GM23338 (cell line): ENCODE measurements at regions not wholly inside any gene's neighbourhood (a gene's known extent, or its start where the extent isn't known, plus 50 kb on each side); places are given as distances from the start of the nearest gene placed in this dataset.

Source experiments
- ATAC-seq: fragments of 200-7000 bp; cut with Tn5 transposase; 3 replicates; pipeline ENCODE4 v1.9.1; 2020
- DNase-seq: peaks from one replicate; pipeline ENCODE4 v3.0.0-alpha.2; 2015; ENCODE audit warnings: low spot score
- H2AFZ ChIP-seq: fragments of 200-600 bp; sonication (generic); 2 replicates; pipeline ENCODE4 v1.8.0; 2016; ENCODE audit warnings: antibody characterized with exemption, mild to moderate bottlenecking, moderate library complexity
- H3F3A ChIP-seq: fragments of 200-600 bp; sonication (generic); replicated peaks from 2 replicates; pipeline ENCODE4 v1.8.0; 2017; ENCODE audit warnings: antibody characterized with exemption, mixed run types, low read depth
- H3K27ac ChIP-seq: fragments of 200-600 bp; sonication (generic); 2 replicates; pipeline ENCODE4 v1.6.1; 2016; ENCODE audit warnings: low read depth
- H3K27me3 ChIP-seq: fragments of 200-600 bp; sonication (generic); 2 replicates; pipeline ENCODE4 v1.8.0; 2016; ENCODE audit warnings: mild to moderate bottlenecking, mixed run types, moderate library complexity; ENCODE audit not compliant: insufficient read depth
- H3K36me3 ChIP-seq: fragments of 200-600 bp; sonication (generic); 2 replicates; pipeline ENCODE4 v1.8.0; 2016; ENCODE audit warnings: mild to moderate bottlenecking; ENCODE audit not compliant: insufficient read depth
- H3K4me1 ChIP-seq: fragments of 200-600 bp; sonication (generic); 2 replicates; pipeline ENCODE4 v1.8.0; 2016; ENCODE audit warnings: mild to moderate bottlenecking, moderate library complexity; ENCODE audit not compliant: insufficient read depth
- H3K4me2 ChIP-seq: fragments of 200-600 bp; sonication (generic); 2 replicates; pipeline ENCODE4 v1.7.1; 2017; ENCODE audit warnings: mixed run types
- H3K4me3 ChIP-seq: fragments of 200-600 bp; sonication (generic); 2 replicates; pipeline ENCODE4 v1.6.1; 2016; ENCODE audit warnings: mixed run types
- H3K79me2 ChIP-seq: fragments of 200-600 bp; sonication (generic); replicated peaks from 2 replicates; pipeline ENCODE4 v1.8.0; 2017; ENCODE audit warnings: mild to moderate bottlenecking; ENCODE audit not compliant: insufficient read depth
- H3K9me2 ChIP-seq: fragments of 200-600 bp; sonication (generic); 2 replicates; pipeline ENCODE4 v1.8.0; 2017; ENCODE audit not compliant: insufficient read depth
- H4K20me1 ChIP-seq: fragments of 200-600 bp; sonication (generic); replicated peaks from 2 replicates; pipeline ENCODE4 v1.8.0; 2017; ENCODE audit warnings: mild to moderate bottlenecking; ENCODE audit not compliant: insufficient read depth
- H3K27ac Mint-ChIP-seq: 2 replicates; pipeline ENCODE4 v1.8.0; 2020; ENCODE audit warnings: inconsistent platforms, mild to moderate bottlenecking, moderate library complexity, mixed read lengths
- H3K27me3 Mint-ChIP-seq: 3 replicates; pipeline ENCODE4 v1.8.0; 2022; ENCODE audit warnings: low read depth, mild to moderate bottlenecking, moderate library complexity, mixed read lengths, inconsistent platforms; ENCODE audit not compliant: insufficient read depth, poor library complexity
- H3K36me3 Mint-ChIP-seq: 3 replicates; pipeline ENCODE4 v1.8.0; 2021; ENCODE audit warnings: low read depth, mild to moderate bottlenecking, inconsistent platforms, moderate library complexity, mixed read lengths
- H3K4me1 Mint-ChIP-seq: 3 replicates; pipeline ENCODE4 v1.8.0; 2020; ENCODE audit warnings: mild to moderate bottlenecking, inconsistent platforms, mixed read lengths
- H3K4me3 Mint-ChIP-seq: 3 replicates; pipeline ENCODE4 v1.8.0; 2021; ENCODE audit warnings: moderate library complexity, mild to moderate bottlenecking, inconsistent platforms, mixed read lengths
- H3K9me3 Mint-ChIP-seq: 3 replicates; pipeline ENCODE4 v1.8.0; 2020; ENCODE audit warnings: moderate library complexity, mild to moderate bottlenecking, inconsistent platforms, mixed read lengths
- CREB1 ChIP-seq: fragments of 250-450 bp; sonication (Bioruptor Pico); IDR thresholded peaks from 2 replicates; pipeline ENCODE4 v1.5.0; 2020; ENCODE audit warnings: low read depth, mild to moderate bottlenecking, moderate library complexity
- CTCF ChIP-seq, 2 experiments: fragments of 200-600 bp in 1 of 2; sonication (generic) in 1 of 2; conservative IDR thresholded peaks; 2 replicates each; pipeline versions ENCODE4 v1.5.1 to v1.6.1; 2016 to 2017; ENCODE audit warnings: antibody characterized with exemption in 2 of 2, low read depth in 2 of 2, mild to moderate bottlenecking in 2 of 2, moderate library complexity in 1 of 2
- EZH2phosphoT487 ChIP-seq: fragments of 200-600 bp; sonication (generic); IDR thresholded peaks from one replicate; pipeline ENCODE4 v1.8.1; 2018; ENCODE audit warnings: antibody characterized with exemption; ENCODE audit not compliant: unreplicated experiment
- JUNB ChIP-seq: IDR thresholded peaks from one replicate; pipeline ENCODE4 v1.6.1; 2016; ENCODE audit warnings: antibody characterized with exemption; ENCODE audit not compliant: unreplicated experiment
- POLR2AphosphoS5 ChIP-seq: IDR thresholded peaks from 2 replicates; pipeline ENCODE4 v1.6.1; 2016; ENCODE audit warnings: antibody characterized with exemption, low read depth
- REST ChIP-seq: IDR thresholded peaks from one replicate; pipeline ENCODE4 v1.6.1; 2018; ENCODE audit warnings: antibody characterized with exemption; ENCODE audit not compliant: unreplicated experiment
- STAT1 ChIP-seq: IDR thresholded peaks from one replicate; pipeline ENCODE4 v1.6.1; 2016; ENCODE audit warnings: antibody characterized with exemption; ENCODE audit not compliant: unreplicated experiment
- ZNF114 ChIP-seq: fragments of 250-450 bp; sonication (Bioruptor Pico); IDR thresholded peaks from 2 replicates; pipeline ENCODE4 v1.5.0; 2020; ENCODE audit warnings: mild to moderate bottlenecking, moderate library complexity
- ZNF331 ChIP-seq: fragments of 250-450 bp; sonication (Bioruptor Pico); IDR thresholded peaks from 2 replicates; pipeline ENCODE4 v1.5.0; 2020; ENCODE audit warnings: low read depth, mild to moderate bottlenecking, moderate library complexity
- TF ChIP-seq, protein P1 (sequence below): IDR thresholded peaks from 2 replicates; pipeline ENCODE4 v1.6.1; 2016; ENCODE audit warnings: antibody characterized with exemption
- TF ChIP-seq, protein P2 (sequence below): fragments of 250-450 bp; sonication (Bioruptor Pico); IDR thresholded peaks from 2 replicates; pipeline ENCODE4 v1.5.0; 2020; ENCODE audit warnings: mild to moderate bottlenecking, moderate library complexity

- ATAC-seq (no peak), DNase-seq (no peak)
- Mint-ChIP-seq H3K27ac (no peak overlapping the region), H3K9me3 (no peaks in the 10 kb centered on the region; the same call in 2 of the 3 replicates), H3K27me3 (peaks cover 5% of the 10 kb centered on the region), H3K4me1 (peaks cover 6% of the 10 kb centered on the region), H3K36me3 (no peaks in the 10 kb centered on the region), H3K4me3 (no peak overlapping the region)
- H3K4me3 ChIP-seq, result no peak overlapping the region
- H3K79me2 ChIP-seq, result no peaks in the 10 kb centered on the region
- TF ChIP-seq REST (no peak), ZNF114 (CRISPR knock-in tag) (no peak), CTCF (conservative IDR thresholded peaks at IDR 0.05; ENCODE audit: low read depth in 2 of 2) (no peak), EZH2phosphoT487 (no peak), POLR2AphosphoS5 (no peak), ZNF331 (CRISPR knock-in tag) (no peak), STAT1 (no peak), CREB1 (CRISPR knock-in tag) (no peak), JUNB (no peak)
- TF ChIP-seq, protein P1, sequence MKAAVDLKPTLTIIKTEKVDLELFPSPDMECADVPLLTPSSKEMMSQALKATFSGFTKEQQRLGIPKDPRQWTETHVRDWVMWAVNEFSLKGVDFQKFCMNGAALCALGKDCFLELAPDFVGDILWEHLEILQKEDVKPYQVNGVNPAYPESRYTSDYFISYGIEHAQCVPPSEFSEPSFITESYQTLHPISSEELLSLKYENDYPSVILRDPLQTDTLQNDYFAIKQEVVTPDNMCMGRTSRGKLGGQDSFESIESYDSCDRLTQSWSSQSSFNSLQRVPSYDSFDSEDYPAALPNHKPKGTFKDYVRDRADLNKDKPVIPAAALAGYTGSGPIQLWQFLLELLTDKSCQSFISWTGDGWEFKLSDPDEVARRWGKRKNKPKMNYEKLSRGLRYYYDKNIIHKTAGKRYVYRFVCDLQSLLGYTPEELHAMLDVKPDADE, result no peak
- TF ChIP-seq, protein P2, sequence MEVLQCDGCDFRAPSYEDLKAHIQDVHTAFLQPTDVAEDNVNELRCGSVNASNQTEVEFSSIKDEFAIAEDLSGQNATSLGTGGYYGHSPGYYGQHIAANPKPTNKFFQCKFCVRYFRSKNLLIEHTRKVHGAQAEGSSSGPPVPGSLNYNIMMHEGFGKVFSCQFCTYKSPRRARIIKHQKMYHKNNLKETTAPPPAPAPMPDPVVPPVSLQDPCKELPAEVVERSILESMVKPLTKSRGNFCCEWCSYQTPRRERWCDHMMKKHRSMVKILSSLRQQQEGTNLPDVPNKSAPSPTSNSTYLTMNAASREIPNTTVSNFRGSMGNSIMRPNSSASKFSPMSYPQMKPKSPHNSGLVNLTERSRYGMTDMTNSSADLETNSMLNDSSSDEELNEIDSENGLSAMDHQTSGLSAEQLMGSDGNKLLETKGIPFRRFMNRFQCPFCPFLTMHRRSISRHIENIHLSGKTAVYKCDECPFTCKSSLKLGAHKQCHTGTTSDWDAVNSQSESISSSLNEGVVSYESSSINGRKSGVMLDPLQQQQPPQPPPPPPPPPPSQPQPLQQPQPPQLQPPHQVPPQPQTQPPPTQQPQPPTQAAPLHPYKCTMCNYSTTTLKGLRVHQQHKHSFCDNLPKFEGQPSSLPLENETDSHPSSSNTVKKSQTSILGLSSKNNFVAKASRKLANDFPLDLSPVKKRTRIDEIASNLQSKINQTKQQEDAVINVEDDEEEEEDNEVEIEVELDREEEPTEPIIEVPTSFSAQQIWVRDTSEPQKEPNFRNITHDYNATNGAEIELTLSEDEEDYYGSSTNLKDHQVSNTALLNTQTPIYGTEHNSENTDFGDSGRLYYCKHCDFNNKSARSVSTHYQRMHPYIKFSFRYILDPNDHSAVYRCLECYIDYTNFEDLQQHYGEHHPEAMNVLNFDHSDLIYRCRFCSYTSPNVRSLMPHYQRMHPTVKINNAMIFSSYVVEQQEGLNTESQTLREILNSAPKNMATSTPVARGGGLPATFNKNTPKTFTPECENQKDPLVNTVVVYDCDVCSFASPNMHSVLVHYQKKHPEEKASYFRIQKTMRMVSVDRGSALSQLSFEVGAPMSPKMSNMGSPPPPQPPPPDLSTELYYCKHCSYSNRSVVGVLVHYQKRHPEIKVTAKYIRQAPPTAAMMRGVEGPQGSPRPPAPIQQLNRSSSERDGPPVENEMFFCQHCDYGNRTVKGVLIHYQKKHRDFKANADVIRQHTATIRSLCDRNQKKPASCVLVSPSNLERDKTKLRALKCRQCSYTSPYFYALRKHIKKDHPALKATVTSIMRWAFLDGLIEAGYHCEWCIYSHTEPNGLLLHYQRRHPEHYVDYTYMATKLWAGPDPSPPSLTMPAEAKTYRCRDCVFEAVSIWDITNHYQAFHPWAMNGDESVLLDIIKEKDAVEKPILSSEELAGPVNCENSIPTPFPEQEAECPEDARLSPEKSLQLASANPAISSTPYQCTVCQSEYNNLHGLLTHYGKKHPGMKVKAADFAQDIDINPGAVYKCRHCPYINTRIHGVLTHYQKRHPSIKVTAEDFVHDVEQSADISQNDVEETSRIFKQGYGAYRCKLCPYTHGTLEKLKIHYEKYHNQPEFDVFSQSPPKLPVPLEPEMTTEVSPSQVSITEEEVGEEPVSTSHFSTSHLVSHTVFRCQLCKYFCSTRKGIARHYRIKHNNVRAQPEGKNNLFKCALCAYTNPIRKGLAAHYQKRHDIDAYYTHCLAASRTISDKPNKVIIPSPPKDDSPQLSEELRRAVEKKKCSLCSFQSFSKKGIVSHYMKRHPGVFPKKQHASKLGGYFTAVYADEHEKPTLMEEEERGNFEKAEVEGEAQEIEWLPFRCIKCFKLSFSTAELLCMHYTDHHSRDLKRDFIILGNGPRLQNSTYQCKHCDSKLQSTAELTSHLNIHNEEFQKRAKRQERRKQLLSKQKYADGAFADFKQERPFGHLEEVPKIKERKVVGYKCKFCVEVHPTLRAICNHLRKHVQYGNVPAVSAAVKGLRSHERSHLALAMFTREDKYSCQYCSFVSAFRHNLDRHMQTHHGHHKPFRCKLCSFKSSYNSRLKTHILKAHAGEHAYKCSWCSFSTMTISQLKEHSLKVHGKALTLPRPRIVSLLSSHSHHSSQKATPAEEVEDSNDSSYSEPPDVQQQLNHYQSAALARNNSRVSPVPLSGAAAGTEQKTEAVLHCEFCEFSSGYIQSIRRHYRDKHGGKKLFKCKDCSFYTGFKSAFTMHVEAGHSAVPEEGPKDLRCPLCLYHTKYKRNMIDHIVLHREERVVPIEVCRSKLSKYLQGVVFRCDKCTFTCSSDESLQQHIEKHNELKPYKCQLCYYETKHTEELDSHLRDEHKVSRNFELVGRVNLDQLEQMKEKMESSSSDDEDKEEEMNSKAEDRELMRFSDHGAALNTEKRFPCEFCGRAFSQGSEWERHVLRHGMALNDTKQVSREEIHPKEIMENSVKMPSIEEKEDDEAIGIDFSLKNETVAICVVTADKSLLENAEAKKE (CRISPR knock-in tag), result no peak
- no peaks in the 10 kb centered on the region for H3F3A ChIP-seq
- H4K20me1 ChIP-seq, result no peaks in the 10 kb centered on the region
- H3K36me3 ChIP-seq, result no peaks in the 10 kb centered on the region
- no peak overlapping the region for H3K27ac ChIP-seq
- H2AFZ ChIP-seq, result peak overlapping the region; percentile 38; the same call in 1 of the 2 replicates
- H3K9me2 ChIP-seq, result peaks cover 9% of the 10 kb centered on the region; the same call in 1 of the 2 replicates
- no peaks in the 10 kb centered on the region for H3K4me1 ChIP-seq
- no peaks in the 10 kb centered on the region for H3K27me3 ChIP-seq
- no peak overlapping the region for H3K4me2 ChIP-seq
These were observed 359.1 kb upstream of the SPRED2 start for GRCh38 chr2:65791404-65791975.
